ENCODE measurements at regions not wholly inside any gene's neighbourhood (a gene's known extent, or its start where the extent isn't known, plus 50 kb on each side); places are given as distances from the start of the nearest gene placed in this dataset.
"Not testable (repeated sequence)": the region's sequence is repeated elsewhere in the genome, so short reads cannot be mapped to it uniquely, and the experiment has no call there.

GRCh38 chr1:98575955-98576354, 85.6 kb upstream of the SNX7 start:
- no peak for DNase-seq

DNA sequence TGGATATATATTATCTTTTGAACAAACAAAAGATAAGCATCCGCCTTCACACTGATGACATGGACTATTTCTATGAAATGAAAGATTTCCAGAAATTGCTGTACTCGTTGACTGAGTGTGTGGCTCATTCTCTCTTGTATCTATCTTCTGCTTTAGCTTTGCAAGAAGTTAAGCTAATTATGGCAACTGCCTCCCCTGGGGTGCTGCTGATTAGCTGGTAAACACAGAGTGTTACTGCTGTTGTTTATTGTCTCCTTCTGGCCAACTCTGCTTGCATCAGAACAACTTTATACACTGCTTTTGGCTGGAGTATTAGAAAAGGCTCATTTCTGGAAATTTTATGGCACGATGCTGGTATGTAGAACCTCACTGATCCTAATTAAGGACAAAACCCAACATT, 95.6 kb upstream of the SNX7 start:
- no peak for DNase-seq

- no peak for DNase-seq
These were observed 102.2 kb upstream of the SNX7 start for GRCh38 chr1:98559291-98559690.

- no peak for DNase-seq
These were observed 103.6 kb upstream of the SNX7 start for GRCh38 chr1:98557895-98558294.

DNA sequence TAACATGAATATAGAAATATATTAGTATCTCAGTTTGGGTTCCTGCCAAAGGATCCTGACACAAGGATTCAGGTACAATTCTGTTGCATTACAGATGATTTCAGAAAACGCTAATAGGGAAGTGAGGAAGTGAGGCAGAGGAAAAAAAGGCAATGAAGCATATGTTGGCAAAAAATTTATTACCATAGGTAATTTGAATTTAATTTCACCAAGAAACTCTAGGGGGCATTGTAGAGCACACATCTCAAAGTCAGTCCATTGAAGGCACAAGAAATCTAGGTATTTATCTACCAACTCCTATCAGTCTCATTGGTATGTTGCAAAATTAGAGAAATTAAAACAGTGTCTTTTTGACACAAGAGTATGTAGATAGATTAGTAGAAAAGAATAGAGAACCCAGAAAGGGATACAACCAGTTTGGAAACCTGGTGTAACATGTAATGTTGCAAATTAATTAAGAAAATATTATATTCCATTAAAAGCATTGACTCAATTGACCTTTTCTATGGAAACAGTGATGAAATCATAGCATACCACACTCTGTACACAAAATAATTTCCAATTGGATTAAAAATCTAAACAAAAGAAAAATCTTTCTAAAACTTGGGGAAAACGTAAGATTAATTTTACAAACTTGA, 104.9 kb upstream of the SNX7 start:
- no peak for DNase-seq

DNA sequence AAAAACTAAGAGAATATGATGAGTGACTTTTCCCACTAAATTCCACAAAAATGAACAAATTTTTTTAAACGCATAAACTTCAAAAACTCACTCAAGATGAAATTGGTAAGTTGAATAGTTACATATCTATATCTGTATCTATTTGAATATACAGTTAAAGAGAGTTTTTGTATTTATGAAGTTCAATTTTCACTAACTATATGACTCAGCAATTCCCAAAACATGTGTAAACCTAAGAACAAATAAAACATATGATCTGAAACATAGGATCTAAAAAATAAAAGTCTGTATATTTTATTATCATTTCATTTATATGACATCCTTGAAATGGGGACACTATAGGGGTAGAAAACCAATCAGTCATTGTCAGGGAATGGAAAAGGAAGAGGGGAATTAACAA, 105.7 kb upstream of the SNX7 start:
- no peak for DNase-seq

DNA sequence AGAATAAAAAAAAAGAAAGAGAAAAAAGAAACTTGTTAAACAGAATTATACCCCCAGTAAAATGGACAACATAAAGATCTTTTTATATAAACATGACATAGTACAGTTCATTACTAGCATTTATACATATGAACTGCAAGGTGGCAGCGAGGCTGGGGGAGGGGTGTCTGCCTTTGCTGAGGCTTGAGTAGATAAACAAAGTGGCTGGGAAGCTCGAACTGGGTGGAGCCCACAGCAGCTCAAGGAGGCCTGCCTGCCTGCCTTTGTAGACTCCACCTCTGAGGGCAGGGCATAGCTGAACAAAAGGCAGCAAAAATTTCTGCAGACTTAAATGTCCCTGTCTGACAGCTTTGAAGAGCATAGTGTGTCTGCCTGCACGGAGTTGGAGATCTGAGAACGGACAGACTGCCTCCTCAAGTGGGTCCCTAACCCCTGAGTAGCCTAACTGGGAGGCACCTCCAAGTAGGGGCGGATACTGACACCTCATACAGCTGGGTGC, 108.9 kb upstream of the SNX7 start:
- DNase-seq: not testable (repeated sequence)

GRCh38 chr1:98550076-98550475, 111.4 kb upstream of the SNX7 start:
- no peak for DNase-seq

DNA sequence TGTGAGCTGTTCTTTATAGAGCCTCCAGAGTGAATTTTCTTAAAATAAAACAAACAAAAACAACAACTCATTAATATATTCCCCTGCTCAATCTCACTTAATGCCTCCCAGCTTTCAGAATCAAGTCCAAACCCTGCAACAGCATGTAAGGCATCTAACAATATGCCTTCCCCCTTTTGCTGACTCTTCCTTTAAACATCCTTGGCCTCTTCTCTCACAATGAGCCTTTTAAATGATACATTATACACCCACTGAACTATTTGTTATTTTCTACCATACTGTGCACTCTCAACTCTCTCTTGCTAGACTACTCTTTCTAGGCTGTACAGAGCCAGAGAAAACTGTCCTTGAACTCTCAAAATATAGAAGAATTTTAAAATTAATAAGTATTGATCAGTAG, 115.2 kb upstream of the SNX7 start:
- DNase-seq: no peak

- no peak for DNase-seq
These were observed 123.4 kb upstream of the SNX7 start for GRCh38 chr1:98538106-98538505.

DNA sequence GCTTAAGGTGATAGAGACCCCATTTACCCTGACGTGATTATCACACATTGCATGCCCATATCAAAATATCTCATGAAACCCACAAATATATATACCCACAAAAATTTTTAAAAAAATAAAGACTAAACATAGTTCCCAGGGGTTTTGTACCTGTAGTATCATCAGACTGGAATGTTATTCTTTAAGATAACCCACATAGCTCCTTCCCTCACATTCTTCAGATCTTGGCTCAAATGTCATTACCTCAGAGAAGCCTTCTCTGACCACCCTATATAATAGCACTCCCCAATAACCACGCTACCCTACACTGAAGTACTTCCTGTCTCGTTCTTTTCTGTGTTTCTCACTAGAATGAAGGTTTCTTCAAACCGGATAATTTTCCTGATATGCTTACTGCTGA, 138.3 kb upstream of the SNX7 start:
- DNase-seq: no peak

DNA sequence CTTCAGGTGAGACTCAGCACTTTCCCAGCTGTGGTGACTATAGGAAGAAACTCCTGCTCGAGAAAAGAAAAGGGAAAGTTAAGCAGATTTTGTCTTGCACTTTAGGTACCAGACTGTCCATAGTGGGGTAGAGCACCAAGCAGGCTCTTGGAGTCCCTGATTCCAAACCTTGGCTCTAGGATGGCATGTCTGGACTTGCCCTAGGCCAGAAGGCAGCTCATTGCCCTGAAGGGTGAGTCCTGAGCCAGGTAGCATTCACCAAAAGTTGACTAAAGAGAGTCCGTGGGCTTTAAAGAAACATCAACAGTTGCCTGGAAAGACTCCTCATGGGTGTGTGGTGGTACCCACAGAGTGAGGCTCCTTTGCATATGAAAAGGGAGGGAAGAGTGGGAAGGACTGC, 145.2 kb upstream of the SNX7 start:
- no peak for DNase-seq

- no peak for DNase-seq
These were observed 145.8 kb upstream of the SNX7 start for GRCh38 chr1:98515744-98516143.

GRCh38 chr1:98512216-98512615, 149.3 kb upstream of the SNX7 start:
- DNase-seq: not testable (repeated sequence)

DNA sequence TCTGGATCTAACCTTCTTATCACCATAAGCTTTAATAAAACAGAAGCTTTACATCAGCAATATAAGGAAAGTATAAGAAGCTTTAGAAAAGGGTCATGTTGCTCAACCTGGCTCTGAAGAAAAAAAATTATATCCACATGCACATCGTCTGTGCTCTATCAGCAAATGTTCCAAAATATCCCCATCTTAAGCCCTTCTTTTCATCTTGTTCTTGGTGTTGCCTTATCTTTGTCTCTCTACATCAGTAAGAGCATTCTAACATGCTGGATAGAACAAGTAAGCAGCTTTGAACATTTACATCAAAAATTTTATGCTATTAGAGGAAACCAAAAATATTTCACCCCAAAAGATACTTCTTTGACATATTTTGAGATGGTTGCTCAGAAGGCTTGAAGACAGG, 157.8 kb upstream of the SNX7 start:
- no peak for DNase-seq

- DNase-seq: no peak
These were observed 158.6 kb upstream of the SNX7 start for GRCh38 chr1:98502937-98503336.

GRCh38 chr1:98500324-98500723, 161.2 kb upstream of the SNX7 start:
- no peak for DNase-seq

GRCh38 chr1:98498651-98499050, 162.9 kb upstream of the SNX7 start:
- no peak for DNase-seq

GRCh38 chr1:98497497-98497896, 164.0 kb upstream of the SNX7 start:
- DNase-seq: no peak

- DNase-seq: no peak
These were observed 165.1 kb upstream of the SNX7 start for GRCh38 chr1:98496256-98496995.

- no peak for DNase-seq
These were observed 168.1 kb upstream of the SNX7 start for GRCh38 chr1:98493469-98493868.

DNA sequence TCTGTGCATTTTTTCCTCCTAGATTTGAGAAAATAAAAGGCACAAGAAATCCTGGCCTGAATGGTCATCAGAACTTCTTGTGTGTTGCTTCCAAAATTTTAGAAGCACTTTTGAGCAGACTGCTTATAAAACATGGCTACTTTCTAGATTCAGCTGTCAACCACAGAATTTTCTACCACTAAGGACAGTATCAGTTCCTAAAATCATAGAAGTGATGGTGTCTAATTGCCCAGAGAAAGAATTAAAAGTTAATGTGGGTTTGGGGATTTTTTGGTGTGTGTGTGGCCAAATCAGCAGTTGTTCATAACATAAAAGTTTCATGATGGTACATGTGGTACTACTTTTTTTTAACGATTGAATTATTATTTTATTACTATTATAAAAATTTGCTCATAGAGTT, 171.4 kb upstream of the SNX7 start:
- no peak for DNase-seq

GRCh38 chr1:98487620-98488019, 173.9 kb upstream of the SNX7 start:
- no peak for DNase-seq

DNA sequence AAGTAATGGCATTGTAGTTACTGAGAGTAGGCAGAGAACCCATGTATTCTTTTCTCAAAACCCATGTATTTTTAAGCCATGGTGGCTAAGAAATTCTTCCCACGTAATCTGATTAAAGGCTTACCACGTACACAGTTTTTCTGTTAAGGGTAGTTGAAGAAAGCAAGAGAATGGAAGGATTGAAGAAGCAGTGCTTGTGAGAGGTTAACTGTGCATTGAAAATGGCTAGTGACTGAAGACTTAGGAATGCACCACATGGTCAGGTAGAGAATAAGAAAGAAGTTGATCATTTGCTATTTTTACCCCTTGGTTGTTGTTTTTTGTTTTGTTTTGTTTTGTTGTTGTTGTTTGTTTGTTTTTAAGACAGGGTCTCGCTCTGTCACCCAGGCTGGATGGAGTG, 178.9 kb upstream of the SNX7 start:
- no peak for DNase-seq

GRCh38 chr1:98480271-98480670, 181.2 kb upstream of the SNX7 start:
- DNase-seq: no peak

All from GOT3 (cell line).